ENCODE measurements at regions not wholly inside any gene's neighbourhood (a gene's known extent, or its start where the extent isn't known, plus 50 kb on each side); places are given as distances from the start of the nearest gene placed in this dataset.

DNA sequence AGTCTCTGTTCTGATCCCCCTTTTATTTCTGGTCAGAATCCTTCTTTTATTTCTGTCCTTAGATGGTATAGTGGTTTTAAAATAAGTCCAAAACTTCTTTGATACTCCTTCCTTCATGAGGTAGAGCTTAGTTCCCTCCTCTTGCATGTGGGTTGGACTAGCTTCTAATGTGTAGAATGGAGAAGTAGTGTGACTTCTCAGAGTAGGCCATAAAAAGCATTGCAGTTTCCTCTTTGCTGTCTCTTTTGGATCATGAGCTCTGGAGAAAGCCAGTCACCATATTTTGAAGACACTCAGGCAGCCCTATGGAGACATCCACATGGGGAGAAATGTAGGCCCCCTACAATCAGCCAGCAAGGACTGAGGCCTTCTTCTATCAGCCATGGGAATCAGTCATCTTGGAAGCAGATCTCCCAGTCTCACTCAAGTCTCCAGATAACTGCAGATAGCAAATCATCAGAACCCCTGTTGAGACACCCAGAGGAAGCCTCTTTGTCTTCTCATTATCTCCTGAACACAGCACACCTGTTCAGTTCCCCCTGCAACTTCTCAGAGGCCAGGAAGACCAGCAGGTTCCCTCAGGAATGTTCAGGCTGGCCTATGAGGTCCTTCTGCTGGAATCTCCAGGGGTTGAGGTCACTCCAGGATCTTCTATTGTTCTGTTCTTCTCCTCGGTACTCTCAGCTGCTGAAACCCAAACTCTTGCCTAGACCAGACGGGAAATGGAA lies 511.9 kb upstream of the ZMIZ1 start:
- TF ChIP-seq, protein P1, sequence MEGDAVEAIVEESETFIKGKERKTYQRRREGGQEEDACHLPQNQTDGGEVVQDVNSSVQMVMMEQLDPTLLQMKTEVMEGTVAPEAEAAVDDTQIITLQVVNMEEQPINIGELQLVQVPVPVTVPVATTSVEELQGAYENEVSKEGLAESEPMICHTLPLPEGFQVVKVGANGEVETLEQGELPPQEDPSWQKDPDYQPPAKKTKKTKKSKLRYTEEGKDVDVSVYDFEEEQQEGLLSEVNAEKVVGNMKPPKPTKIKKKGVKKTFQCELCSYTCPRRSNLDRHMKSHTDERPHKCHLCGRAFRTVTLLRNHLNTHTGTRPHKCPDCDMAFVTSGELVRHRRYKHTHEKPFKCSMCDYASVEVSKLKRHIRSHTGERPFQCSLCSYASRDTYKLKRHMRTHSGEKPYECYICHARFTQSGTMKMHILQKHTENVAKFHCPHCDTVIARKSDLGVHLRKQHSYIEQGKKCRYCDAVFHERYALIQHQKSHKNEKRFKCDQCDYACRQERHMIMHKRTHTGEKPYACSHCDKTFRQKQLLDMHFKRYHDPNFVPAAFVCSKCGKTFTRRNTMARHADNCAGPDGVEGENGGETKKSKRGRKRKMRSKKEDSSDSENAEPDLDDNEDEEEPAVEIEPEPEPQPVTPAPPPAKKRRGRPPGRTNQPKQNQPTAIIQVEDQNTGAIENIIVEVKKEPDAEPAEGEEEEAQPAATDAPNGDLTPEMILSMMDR (IDR thresholded peaks at IDR 0.05) = no peak
- no peak for TF ChIP-seq ZFX (IDR thresholded peaks at IDR 0.05; ENCODE audit: borderline replicate concordance)

Data from 22Rv1 (cell line).